ENCODE measurements at regions not wholly inside any gene's neighbourhood (a gene's known extent, or its start where the extent isn't known, plus 50 kb on each side); places are given as distances from the start of the nearest gene placed in this dataset.
"Not testable (repeated sequence)": the region's sequence is repeated elsewhere in the genome, so short reads cannot be mapped to it uniquely, and the experiment has no call there.

DNA sequence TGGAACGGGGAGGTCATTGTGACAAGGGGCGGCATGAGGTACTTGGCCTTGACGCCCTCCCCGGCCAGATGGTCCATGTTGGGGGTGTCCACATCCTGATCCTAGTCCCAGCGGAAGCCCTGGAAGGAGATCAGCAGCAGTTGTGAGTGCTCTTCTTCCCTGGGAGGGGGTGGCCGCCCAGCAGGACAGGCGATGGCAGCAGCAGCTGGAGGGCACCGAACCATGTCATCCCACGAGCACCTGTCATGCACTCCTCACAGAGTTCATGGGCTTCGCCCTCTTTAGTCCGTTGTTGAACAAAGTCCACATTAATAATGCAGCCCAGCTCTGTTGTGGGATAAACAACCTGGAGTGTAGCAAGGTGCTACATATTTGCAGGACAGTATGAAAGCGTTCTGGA is 130.7 kb downstream of the UNC93B1 start:
- DNase-seq (ENCODE audit: low spot score): not testable (repeated sequence)

DNA sequence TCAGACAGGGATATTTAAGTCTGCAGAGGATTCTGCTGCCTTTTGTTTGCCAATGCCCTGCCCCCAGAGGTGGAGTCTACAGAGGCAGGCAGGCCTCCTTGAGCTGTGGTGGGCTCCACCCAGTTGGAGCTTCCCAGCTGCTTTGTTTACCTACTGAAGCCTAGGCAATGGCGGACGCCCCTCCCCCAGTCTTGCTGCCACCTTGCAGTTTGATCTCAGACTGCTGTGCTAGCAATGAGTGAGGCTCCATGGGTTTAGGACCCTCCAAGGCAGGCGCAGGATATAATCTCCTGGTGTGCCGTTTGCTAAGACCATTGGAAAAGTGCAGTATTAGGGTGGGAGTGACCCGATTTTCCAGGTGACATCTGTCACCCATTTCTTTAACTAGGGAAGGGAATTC is 132.7 kb downstream of the UNC93B1 start:
- DNase-seq (ENCODE audit: low spot score): not testable (repeated sequence)

DNA sequence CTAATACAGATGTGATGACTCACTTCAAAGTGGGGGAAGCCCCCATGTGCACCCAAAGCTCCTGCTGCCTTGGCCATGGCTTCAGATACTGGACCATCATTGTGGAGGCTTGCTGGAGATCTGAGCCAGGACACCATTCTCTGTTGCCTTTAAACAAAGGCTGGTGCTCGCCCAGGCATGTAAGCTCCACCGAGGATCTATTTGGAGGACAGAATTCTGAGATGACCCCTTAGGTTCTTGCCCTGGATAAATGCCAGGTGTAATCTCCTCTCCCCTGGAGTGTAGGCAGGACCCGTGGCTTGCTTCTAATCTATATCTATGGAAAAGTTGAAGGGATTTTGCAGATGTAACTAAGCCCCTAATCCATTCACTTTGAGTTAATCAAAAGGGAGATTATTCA is 141.0 kb downstream of the UNC93B1 start:
- DNase-seq (ENCODE audit: low spot score): not testable (repeated sequence)

DNA sequence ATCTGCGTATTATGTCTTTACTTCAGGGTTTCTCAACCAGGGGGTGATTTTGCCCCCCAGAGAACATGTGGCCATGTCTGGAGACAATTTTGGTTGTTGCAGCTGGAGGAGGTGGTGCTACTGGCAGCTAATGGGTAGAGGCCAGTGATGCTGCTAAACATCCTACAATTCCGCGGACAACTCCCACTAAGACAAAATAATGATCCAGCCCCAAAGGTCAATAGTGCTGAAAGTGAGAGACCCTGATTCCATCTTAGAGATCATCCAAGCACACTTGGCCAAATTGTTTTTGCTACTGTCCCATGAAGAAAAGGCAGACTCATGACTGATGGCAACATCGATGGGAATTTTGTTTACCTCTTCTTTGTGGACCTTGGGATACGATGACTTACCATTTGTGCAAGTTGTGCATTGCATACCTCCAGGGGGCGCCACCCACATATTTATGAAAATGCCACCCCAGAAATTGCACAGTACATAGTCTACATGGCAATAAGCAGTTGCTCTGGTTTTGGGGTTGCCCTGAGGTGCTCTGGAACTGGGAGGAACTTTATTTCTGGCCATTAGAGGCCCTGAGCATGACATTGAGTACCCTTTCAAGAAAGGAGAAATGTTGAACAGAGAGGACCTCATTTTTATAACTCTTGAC is 144.3 kb downstream of the UNC93B1 start:
- DNase-seq (ENCODE audit: low spot score): peak; percentile 64

DNA sequence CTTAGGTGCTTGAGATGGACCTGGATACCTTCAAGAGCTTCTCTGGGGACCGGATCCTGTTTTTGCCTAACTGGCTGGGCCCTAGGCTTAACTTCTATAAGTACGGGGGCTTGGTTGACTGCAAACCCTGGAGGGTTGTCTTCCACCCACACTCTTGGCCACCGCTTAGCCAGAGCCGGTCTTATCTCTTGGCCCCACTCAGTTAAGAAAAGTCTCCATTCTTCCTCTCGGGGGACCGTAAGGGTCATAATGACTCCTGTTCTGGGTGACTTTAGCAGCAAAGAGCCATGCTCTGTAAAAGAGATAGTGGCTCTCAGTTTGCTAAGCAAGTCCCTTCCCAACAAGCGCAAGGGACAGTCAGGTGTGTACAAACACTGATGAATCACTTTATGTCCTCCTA is 153.2 kb downstream of the UNC93B1 start:
- DNase-seq (ENCODE audit: low spot score): not testable (repeated sequence)

DNA sequence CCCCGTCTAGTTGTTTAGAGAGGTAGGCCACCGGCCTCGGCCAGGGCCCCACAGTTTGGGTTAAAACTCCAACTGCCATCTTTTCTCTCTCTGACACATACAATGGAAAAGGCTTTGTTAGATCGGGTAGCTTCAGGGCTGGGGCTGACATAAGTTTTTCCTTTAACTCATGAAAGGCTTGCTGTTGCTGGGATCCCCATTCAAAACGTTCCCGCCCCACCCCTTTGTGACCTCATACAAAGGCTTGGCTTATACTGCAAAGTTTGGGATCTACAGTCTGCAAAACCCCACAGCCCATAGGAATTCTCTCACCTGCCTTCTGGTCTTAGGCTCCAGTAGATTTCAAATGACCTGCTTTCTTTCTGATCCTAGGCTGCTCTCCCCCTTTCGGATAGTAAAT is 154.1 kb downstream of the UNC93B1 start:
- DNase-seq (ENCODE audit: low spot score): not testable (repeated sequence)

DNA sequence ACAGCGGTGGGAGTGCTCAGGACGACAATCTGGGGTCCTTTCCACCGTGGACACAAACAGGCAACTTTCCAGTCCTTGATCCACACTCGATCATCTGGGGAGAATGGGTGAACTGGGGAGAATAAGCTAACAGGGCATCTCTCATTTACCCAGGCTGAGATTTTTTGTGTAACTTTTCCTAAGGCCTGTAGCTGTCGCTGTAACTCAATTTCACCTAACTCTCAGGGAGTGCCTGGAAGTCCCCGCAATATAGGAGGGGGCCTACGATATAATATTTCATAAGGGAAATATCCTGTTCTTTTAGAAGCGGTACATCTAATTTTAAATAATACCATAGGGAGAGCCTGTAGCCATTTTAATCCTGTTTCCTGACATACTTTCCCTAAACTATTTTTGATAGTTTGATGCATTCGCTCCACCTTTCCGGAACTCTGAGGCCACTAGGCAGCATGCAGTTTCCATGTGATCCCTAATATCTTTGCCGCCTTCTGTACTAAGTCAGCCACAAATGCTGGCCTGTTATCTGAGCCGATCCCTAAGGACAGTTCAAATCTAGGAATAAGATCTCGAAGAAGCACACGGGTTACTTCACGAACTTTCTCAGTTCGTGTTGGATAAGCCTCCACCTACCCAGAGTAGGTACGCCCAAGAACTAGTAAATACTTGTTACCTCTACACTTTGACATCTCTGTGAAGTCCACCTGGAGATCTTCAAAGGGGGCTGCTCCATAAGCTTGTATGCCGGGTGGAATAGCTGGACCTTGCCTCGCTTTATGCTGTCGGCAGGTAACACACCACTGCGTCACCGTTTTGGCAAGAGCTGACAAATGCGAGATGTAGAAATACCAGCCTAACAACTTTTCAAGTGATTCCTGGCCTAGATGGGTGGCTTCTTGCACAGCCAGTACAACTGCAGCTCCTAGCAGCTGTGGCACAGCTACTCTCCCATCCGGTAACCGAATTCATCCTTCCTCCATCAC is 155.7 kb downstream of the UNC93B1 start:
- DNase-seq (ENCODE audit: low spot score): not testable (repeated sequence)

DNA sequence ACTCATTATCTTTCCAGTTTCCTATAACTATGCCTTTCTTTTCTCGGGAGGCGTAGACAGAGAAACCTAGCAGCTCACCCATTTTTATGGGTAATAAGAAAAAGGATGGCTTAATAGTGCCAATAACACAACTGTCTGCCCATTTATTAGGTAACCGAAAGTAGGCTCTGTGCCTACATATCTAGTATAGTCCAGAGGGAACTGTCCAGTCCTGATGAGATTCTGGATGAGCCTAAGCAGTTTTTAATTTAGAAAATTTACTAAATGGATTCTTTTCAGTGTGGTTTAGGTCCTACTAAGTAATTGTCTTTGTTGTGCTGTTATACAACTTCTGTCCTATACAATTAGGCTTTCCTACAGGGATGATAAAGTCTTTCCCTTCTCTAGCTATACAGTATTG is 157.6 kb downstream of the UNC93B1 start:
- not testable (repeated sequence) for DNase-seq (ENCODE audit: low spot score)

DNA sequence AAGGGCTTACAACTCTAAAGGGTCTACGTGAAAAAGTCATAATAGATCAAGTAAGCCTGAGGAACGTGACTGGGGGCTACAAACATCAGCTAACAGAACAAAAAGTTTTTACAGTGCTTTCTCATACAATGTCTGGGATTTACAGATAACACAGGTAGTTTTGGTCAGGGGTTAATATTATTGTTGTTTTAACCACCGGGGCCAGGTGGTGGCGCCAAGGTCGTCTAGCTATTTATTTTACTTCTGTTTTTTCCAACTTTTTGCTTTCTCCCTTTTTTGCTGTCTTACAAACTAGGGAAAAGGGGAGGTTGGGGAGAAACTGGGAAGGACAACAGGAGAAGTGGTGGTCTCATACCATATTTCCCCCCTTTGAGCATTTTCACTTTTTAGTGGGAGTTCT is 158.6 kb downstream of the UNC93B1 start:
- DNase-seq (ENCODE audit: low spot score): not testable (repeated sequence)

DNA sequence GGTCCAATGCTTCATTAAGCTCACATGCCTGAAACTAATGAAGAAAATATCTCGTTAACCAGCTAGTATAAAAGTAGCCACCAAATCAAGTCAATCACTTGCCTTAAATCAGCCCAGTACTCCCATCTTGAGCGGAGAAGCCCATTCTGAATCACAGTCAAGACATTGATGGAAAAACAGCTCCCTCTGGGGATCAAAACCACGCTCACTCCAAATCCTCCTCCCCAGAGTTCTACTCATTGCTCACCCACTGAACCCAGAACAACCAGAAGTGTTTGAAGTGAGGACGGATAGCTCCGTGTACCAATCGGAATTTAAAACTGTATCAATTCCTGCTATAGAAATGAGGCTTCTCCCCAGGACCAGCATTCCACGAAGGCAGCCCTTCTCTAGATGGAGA is 163.3 kb downstream of the UNC93B1 start:
- not testable (repeated sequence) for DNase-seq (ENCODE audit: low spot score)

DNA sequence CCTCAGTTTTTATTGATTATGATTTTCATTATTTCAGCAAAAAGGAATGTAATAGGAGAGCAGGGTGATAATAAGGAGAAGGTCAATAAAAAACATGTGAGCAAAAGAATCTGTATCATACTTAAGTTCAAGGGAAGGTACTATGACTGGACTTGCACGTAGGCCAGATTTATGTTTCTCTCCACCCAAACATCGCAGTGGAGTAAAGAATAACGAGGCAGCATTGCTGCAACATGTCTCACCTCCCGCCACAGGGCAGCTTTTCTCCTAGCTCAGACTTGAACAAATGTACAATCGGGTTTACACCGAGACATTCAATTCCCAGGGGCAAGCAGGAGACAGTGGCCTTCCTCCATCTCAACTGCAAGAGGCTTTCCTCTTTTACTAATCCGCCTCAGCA is 155.7 kb upstream of the ALDH3B2 start:
- DNase-seq (ENCODE audit: low spot score): not testable (repeated sequence)

DNA sequence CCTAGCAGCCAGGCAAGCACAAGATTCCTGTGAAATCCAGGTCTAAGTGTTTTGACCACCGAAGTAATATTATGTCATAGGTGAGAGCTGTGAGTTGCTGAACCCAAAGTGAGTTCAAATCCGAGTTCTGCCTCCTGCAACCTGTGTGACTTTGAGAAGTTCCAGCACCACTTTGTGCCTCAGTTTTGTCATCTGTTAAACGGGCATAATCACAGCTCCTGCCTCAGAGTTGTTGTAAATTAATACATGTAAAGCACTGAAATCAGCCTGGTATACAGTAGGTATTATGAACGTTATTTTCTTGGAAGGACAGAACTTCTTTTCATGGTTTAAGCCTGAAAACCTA is 152.5 kb upstream of the ALDH3B2 start:
- DNase-seq (ENCODE audit: low spot score): not testable (repeated sequence)

DNA sequence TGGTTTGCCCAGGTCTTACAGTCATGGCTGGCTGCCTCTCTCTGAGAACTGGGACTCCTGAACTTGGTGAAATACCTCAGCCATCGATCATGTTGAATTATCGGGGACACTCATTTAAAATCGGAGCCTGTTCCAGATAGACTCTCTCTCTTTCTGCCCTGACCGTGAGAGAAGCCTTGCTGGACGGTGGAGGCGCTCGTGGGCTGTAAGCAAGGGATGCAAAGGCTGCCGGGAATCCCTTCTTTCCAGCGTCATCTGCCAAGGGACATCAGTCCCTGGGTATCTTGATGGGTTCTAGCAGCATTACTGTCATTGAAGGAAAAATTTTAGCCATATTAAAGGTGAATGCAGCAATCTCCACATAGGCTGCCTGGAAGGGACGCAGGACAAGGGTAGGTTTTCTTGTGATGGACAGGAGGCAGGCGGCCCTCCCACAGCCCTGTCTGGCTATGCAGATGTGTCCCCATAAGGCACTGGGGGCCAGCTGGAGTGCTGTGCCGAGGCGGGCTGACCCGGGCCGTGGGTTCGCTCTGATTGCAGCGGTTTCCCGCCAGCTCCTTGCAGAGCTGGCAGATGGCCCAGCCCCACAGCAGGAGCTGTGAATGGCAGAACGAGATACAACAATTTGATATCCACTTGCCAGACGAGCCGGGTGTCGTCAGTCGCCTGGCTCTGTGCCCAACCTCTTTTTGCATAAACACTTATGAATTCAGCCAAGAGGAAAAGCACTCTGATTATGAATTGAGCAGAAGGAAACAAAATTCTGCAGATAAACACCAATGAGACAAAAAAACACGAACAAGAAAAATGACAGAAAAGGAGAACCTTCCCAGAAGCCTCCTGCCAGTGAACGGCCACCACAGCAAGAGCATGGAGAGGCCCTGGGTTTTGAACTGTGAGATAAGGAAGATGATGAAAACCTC is 151.9 kb upstream of the ALDH3B2 start:
- DNase-seq (ENCODE audit: low spot score): not testable (repeated sequence)

DNA sequence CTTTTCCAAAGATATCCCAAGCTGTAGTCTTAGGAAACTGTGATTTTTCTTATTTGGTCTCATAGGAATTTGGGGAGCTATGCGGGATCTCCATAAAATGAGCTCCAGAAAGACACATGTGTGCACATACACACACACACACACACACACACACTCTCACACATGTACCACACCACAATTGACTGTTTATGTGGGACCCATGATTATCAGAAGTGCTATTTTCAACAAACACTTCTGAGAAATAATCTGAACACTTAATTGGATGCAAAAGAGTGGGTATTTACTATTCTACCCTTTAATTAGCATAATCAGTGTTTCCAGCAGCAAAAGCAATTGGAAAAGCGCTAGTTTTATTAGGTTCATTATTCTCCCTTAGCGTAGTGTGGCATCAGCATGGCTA is 150.4 kb upstream of the ALDH3B2 start:
- DNase-seq (ENCODE audit: low spot score): not testable (repeated sequence)

DNA sequence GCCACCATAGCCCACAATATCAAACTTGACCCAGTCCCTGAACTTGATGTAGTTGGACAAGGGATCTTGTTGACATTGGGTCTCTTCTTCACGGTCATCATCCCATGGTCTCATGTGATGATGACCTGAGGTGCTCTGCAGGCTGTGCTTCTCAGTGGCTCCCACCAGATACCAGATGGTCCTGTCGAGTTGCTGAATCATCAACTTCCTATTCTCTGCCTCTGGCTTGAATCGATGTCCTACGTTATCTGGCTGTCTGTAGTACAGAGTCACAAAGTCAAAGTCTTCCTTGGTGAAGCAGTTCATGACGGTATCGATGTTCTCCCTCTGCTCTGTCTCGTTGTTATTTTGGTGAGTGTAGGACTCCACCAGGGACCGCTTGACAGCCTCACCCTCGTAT is 145.7 kb upstream of the ALDH3B2 start:
- DNase-seq (ENCODE audit: low spot score): no peak

DNA sequence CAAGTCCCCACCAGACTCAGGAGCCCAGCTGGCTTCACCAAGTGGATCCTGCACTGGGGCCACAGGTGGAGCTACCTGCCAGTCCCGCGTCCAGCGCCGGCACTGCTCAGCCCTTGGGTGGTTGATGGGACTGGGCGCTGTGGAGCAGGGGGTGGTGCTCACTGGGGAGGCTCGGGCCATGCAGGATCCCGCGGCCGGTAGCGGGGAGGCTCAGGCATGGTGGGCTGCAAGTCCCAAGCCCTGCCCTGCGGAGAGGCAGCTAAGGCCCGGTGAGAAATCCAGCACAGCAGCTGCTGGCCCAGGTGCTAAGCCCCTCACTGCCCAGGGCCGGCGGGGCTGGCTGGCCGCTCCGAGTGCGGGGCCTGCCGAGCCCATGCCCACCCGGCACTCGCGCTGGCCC is 143.1 kb upstream of the ALDH3B2 start:
- DNase-seq (ENCODE audit: low spot score): not testable (repeated sequence)

DNA sequence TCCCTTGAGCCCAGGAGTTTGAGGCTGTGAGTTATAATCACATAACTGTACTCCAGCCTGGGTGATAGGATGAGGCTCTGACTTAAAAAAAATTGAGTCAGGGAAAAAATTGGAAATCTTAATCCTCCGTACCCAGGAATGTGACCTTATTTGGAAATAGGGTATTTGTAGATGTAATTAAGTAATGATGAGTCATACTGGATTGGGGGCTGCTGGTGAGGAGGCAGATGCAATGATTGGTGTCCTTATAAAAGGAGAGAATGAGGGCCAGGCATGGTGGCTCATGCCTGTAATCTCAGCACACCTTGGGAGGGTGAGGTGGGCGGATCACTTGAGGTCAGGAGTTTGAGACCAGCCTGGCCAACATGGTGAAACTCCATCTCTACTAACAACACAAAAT is 134.9 kb upstream of the ALDH3B2 start:
- DNase-seq (ENCODE audit: low spot score): not testable (repeated sequence)

DNA sequence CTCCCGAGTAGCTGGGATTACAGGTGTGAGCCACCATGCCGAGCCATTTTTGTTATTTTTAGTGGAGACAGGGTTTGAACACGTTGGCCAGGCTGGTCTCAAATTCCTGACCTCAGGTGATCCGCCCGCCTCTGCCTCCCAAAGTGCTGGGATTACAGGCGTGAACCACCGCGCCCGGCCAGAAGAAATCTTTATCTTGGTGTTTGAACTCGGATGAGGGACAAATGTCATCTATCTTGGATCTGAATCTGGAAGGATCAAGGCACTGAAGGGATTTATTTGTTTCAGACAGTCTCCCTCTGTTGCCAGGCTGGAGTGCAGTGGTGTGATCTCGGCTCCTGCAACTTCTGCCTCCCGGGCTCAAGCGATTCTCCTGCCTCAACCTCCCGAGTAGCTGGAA is 133.5 kb upstream of the ALDH3B2 start:
- DNase-seq (ENCODE audit: low spot score): not testable (repeated sequence)

DNA sequence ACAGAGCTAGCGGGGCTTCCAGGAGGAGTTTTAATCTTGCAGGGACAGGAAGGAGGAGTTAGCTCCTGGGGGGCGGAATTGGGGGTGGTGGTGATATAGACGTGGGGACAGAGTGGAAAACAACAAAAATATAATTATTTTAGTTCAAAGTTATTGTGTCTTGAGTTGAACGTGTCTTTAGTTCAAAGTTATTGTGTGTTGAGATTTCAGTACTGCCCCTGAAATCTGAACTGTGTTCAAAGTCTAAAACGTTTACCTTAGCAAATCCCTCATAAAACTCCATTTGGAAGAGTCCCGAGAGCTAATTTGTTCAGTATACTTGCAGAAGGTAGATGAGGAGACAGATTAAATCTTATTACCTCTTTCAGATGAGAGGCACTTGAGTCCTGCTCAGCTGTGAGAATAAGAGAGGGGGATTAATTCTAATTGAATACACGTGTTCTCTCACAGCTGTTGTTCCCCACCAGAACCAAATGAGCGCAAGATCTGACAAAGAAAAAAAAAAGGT is 132.4 kb upstream of the ALDH3B2 start:
- DNase-seq (ENCODE audit: low spot score): not testable (repeated sequence)

DNA sequence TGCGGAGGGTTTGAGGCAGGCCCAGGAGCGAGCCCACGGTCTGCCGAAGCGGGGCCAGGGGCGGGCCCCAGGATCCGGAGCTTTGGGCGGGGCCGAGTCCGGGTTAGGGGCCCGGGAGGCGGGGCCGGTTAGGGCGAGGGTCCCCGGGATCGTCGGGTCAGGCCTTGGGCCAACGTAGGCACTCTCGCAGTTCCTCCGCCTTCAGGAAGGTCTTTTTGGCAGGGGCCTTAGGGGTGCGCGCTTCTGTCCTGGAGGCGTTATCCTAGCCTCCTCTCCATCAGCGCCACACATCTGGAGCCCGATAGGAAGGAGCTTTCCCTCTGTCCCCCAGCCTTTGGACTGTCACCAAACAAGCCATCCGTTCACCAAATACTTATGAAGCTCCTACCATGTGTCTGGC is 131.8 kb upstream of the ALDH3B2 start:
- DNase-seq (ENCODE audit: low spot score): not testable (repeated sequence)

DNA sequence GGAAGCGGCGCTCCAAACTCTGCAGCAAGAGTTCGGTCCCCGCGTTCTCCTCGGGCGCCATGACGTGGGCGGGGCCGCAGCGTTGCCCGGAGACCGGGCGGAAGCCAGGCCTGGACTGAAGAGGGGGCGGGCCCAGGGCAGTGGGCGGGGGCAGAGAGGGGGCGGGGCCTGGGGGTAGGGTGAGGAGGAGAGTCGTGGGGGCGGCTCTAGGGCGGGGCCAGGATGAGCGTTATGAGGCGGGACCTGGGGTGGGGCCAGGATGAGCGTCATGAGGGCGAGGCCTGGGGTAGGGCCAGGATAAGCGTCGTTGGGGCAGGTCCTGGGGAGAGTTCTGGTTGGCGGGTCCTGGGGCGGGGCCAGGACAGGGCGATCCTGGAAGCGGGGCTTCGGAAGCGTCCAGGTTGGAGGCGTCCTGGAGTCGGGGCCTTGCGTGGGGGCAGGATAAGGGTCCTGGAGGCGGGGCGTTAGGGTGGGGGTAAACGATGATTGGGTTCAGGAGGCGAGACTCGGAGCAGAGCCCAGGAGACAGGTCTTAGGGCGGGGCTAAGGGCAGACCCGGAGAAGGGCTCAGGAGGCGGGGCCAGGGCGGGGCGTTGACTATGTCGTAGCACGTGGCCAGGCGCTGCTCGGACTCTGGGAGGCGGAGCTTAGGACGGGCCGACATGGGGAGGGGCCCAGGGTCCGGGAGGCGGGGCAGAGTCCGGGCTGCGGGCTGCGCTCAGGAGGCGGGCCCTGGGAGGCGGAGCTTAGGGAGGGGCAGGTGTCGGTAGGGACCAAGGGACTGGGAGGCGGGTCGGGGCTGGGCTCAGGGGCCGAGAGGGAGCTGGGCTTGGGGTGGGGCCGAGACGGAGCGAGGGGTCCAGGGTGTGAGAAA is 131.1 kb upstream of the ALDH3B2 start:
- DNase-seq (ENCODE audit: low spot score): peak; percentile 99

Data from CD4-positive, alpha-beta T cell treated with Interleukin-15 for 4 hours (primary cell).